Fibroblast of lung (primary cell): ENCODE measurements at regions not wholly inside any gene's neighbourhood (a gene's known extent, or its start where the extent isn't known, plus 50 kb on each side); places are given as distances from the start of the nearest gene placed in this dataset.

Experiments used
- EZH2 ChIP-seq: IDR thresholded peaks from 2 replicates; pipeline ENCODE4 v1.5.1; 2012; ENCODE audit warnings: low read length, control low read depth, mild to moderate bottlenecking; ENCODE audit errors: missing control alignments
- TF ChIP-seq, protein P1 (sequence below), 2 donors: IDR thresholded peaks in 1 of 2; conservative IDR thresholded peaks in 1 of 2; 1 replicate in 1 of 2; 2 replicates in 1 of 2; pipeline ENCODE4 v1.5.1; 2011 to 2012; ENCODE audit warnings: low read length in 2 of 2, control low read depth in 1 of 2, inconsistent platforms in 1 of 2, low read depth in 1 of 2, mild to moderate bottlenecking in 1 of 2

DNA sequence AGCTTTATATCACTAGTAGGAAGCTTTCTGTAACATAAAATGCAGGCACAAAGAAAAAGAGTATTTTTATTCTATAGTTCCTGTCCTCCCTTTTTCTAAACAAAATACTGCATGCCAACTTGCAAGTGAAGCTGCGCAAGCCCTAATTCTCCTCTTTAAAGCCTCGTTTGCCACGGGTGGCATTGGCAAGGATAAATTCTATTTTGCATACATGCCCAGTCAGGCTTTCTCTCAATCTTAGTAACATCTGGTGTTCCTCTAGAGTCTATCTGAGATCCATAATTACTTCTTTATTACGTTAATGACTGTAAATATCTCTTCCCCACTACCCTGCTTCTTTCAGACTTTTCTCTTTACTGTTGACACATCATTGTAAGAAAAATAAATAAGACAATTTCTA is 97.1 kb upstream of the DAAM1 start:
- TF ChIP-seq, protein P1, sequence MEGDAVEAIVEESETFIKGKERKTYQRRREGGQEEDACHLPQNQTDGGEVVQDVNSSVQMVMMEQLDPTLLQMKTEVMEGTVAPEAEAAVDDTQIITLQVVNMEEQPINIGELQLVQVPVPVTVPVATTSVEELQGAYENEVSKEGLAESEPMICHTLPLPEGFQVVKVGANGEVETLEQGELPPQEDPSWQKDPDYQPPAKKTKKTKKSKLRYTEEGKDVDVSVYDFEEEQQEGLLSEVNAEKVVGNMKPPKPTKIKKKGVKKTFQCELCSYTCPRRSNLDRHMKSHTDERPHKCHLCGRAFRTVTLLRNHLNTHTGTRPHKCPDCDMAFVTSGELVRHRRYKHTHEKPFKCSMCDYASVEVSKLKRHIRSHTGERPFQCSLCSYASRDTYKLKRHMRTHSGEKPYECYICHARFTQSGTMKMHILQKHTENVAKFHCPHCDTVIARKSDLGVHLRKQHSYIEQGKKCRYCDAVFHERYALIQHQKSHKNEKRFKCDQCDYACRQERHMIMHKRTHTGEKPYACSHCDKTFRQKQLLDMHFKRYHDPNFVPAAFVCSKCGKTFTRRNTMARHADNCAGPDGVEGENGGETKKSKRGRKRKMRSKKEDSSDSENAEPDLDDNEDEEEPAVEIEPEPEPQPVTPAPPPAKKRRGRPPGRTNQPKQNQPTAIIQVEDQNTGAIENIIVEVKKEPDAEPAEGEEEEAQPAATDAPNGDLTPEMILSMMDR (conservative IDR thresholded peaks at IDR 0.05 in 1 of 2, IDR thresholded peaks at IDR 0.05 in 1 of 2; ENCODE audit: low read depth in 1 of 2, low read length in 2 of 2) = no peak
- no peak for TF ChIP-seq EZH2
